SHP77 treated with DMSO at 0.1 percent for 48 hours (cell line): ENCODE measurements at regions not wholly inside any gene's neighbourhood (a gene's known extent, or its start where the extent isn't known, plus 50 kb on each side); places are given as distances from the start of the nearest gene placed in this dataset.

Experiments
- DNase-seq: peaks from one replicate; lab custom pipeline; 2025; lab: John Stamatoyannopoulos, UW

GRCh38 chr20:39146394-39146793 is 184.2 kb downstream of the DHX35 start:
- no peak for DNase-seq

DNA sequence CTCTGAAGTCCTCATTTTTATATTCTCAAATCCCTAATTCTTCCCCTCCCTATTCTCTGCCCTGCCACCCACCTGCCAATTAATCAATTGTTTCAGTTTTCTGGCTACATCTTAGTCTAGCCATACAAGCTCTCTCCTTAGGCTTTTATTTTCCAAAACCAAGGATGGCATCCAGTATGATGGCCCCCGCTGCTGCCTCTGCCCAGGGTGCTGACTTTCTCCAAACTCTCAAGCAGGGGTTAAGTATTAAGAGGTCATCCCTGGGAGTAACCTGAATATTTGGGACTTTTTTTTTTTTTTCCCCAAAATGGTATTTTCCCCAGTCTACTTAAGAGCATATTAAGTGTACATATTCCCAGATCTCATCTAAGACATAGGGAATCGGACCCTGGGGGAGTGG is 183.8 kb downstream of the DHX35 start:
- no peak for DNase-seq

DNA sequence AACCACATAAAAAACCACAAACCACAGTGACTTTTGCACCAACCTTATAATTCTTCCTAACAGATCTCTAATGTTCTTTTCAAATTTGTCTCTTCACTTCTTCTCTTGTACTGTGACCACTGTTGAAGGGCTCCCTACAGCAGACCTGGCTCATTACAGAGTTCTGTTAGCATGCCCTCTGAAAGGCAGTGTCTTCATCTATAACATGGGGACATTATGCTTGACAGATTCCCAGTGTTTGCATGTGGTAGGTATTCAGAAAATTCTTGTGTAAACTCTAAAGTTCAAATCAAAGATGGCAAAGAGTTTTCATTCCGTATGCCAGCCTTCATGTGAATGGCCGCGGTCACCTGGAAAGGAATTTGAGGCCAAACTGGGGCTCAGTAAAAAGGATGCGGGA is 182.6 kb downstream of the DHX35 start:
- DNase-seq = no peak

- no peak for DNase-seq
These were observed 180.4 kb downstream of the DHX35 start for GRCh38 chr20:39142407-39143096.

DNA sequence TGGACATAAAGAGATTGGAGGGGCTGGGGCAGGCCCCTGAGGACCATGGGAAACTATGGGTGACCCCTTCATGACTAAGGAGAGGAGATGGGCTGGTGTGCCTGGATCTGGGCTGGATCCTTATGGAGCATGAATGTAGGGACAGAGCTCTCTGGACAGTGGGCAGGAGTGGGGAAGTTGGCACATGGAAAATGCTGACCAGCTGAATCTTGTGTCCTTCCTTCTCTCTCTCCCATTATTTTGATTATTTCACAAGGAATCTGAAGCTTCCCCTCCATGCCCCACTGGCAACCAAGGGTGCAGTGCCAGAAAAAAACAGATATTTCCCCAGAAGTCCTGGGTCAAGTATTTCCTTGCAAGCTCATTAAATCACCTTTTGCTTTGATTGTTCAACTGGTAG is 175.2 kb downstream of the DHX35 start:
- DNase-seq = no peak

- DNase-seq = no peak
These were observed 174.7 kb downstream of the DHX35 start for GRCh38 chr20:39136798-39137197.

- no peak for DNase-seq
These were observed 173.9 kb downstream of the DHX35 start for GRCh38 chr20:39135885-39136544.

DNA sequence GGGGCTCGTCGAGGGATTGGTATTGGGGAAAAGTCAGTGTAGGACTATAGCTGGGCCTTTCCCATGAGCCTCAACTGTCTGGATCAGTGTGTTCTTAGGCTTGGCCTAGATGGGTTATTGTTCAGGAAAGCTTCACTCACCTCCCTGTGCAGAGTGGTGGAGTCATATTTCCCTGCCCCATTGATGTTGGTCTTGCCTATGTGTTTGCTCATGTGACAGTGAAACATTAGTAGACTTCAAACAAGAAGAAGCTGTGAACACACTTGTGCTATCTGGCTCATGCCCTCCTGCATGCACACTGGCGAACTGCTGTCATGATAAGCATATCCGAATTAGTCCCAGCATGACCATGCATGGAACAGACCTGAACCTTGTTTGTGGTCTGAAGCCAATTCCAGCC is 171.1 kb downstream of the DHX35 start:
- no peak for DNase-seq

DNA sequence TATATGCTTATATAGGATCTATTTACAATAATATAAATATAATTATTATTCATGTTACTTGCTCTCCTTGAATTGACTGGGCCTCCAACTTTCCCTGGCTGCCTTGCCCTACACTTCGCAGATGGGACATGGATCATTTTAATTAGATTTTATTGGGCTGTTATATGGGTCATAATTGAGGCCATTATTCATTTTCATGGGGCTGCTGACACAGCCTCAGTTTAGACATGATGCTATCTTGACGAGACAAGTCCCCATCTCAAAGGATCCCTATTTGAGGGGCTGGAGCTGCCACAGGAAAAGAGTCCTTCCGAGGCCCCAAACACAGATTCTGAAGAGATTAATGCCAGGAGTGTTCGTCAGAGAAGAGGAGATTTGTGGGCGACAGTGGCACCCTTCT is 170.4 kb downstream of the DHX35 start:
- no peak for DNase-seq

GRCh38 chr20:39132093-39132492 is 169.9 kb downstream of the DHX35 start:
- no peak for DNase-seq

GRCh38 chr20:39130627-39131026 is 168.5 kb downstream of the DHX35 start:
- DNase-seq = no peak

GRCh38 chr20:39129523-39129922 is 167.4 kb downstream of the DHX35 start:
- DNase-seq = no peak

GRCh38 chr20:39124064-39124463 is 161.9 kb downstream of the DHX35 start:
- DNase-seq = no peak

DNA sequence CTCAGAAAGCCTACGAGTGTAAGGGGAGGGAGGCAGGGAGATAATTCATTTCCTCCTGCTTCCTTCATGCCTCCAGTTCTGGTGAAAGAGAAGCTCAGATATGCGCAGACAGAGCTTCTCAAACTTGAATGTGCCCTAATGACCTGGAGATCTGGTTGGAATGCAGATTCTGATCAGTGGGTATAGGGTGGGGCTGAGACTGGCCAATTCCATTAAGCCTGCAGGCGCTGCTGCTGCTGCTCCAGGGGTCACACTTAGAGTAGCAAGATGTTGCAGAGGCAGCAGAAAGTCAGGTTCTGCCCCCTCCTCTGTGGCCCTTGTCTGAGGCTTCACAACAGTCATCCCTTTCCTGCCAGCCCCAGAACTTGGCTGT is 161.0 kb downstream of the DHX35 start:
- no peak for DNase-seq

- no peak for DNase-seq
These were observed 155.3 kb downstream of the DHX35 start for GRCh38 chr20:39117491-39117890.

DNA sequence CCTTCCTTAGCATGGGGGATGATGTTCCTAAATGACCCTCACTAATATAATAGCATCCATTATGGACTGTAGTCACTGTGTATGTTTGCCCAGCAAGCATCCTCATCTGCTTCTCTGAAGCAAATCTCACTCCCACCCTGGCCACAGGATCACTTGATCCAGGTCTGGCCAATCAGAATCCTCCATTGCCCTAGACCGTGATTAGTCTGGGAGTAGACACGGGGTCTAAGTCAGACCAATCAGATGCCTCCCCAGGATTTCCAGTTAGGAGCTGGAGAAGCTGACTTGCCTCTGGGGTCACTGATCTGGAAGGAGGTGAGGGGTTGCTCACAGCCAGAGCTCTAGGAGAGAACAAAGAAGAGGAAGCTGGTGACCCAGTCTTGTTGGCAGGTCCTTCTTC is 153.9 kb downstream of the DHX35 start:
- no peak for DNase-seq

DNA sequence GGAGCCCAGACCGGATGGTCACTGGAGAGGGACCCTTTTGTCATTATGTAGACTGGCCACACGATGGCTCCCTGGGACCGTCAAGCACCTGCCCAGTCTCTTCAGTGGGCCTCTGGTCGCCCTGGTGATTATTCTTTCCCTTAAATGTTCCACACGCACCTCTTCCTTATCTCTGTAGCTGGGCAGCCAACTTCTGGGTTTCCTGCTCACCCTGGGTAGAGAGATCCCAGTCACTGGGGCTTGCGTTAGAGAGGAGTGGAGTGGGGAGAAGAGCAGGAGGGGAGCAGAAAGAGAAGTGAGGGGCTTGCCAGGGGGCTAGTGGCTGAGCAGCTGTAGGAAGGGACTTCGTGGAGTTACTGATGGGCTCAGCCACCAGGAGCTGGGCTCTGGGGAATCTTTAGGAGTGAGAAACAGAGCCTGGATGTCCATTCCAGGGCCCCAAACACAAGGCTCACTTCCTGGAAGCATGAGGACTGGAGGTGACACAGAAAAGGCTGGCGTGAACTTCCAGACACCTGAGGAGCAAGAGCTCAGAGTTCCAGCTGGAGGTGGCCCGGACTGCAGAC is 150.1 kb downstream of the DHX35 start:
- DNase-seq = no peak

- DNase-seq = no peak
These were observed 149.4 kb downstream of the DHX35 start for GRCh38 chr20:39111359-39112177.

GRCh38 chr20:39110819-39111136 is 148.6 kb downstream of the DHX35 start:
- no peak for DNase-seq

DNA sequence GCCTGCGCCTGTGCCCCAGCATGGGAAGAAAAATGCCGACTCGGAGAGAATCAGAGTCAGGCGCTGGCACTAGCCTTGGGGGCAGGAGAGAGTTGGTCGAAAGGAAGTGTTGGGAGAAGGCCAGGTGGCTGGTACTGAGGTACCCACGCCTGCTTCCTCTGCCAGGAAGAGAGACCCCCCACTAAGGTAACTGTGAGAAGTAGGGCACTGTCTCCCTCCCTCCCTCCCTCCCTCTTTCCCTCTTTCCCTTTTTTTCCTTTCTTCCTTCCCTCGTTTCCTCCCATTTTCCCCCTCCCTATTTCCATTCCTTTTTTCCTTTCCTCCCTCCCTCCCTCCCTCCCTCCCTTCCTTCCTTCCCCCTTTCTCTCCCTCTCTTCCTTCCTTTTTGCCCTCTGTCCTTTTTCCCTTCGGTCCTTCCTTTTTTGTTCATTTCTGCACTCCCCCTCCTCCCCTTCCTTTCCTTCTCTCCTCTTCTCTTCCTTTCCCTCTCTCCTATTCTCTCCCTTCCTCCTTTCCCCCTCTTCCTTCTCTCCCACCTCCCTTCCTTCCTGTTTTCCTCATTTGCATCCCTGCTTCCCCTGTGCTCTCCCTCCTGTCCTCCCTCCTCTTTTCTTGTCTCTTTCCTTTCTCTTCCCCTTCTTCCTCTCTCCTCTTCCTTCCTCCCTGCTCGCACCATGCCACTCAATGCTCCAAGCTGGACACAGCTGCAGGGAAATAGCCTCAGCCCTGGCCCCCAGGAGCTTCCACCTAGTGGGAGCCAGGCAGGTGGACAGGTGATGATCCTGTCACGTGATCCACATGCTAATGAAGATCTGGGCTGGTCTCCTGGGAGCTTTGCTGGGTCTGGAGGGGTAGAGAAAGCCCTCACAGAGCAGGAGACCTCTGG is 148.0 kb downstream of the DHX35 start:
- no peak for DNase-seq

DNA sequence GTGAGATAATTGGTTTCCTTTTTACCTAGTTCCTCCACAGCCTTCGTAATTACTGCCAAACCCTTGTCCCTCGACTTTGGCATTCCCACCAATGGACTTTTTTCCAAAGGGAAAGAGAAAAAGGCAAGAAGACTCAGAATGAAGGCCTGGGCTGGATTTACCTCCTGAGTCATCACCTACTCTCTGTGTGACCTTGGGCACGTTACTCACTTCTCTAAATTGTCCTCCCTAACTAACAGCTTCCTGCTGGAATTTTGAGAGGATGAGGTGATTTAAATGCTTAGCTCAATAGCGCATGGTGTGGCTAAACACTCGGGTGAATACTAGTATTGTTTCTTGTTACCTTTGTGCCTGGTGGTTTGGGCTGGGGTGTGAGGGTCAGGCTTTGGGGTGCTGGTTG is 146.6 kb downstream of the DHX35 start:
- no peak for DNase-seq

DNA sequence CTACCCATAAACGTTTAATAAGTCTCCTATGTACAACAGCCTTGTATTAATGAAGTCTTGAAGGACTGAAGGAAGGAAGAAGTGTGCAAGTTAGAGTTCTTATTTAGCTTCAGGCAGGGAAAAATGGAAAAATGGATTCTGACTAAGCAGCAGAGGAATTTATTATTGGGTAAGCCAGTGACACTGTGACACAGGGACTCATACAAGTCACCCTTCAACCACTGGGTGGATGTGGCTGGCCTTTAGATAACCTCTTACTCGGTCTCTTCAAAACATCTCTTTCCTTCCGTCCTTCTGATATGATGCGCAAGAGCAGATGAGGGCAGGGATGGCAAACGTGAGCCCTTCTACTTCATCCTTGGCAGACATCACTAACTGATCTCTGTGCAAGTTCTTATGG is 145.6 kb downstream of the DHX35 start:
- no peak for DNase-seq
